ENCODE measurements at regions not wholly inside any gene's neighbourhood (a gene's known extent, or its start where the extent isn't known, plus 50 kb on each side); places are given as distances from the start of the nearest gene placed in this dataset.

- Mint-ChIP-seq H3K4me1 (ENCODE audit: low read depth) (peaks cover 30% of the 10 kb centered on the region), H3K27me3 (ENCODE audit: low read depth) (peaks cover 2% of the 10 kb centered on the region), H3K9me3 (ENCODE audit: low read depth) (no peaks in the 10 kb centered on the region), H3K27ac (ENCODE audit: unreplicated experiment) (no peak overlapping the region), H3K4me3 (ENCODE audit: unreplicated experiment) (no peak overlapping the region), H3K36me3 (ENCODE audit: low read depth) (no peaks in the 10 kb centered on the region)
- TF ChIP-seq CTCF (IDR thresholded peaks at IDR 0.05) = no peak
- no peak for DNase-seq (ENCODE audit: low spot score)
Observed at GRCh38 chr10:78948621-78949030, 120.1 kb upstream of the ZMIZ1 start.

GRCh38 chr10:78950656-78951587, 117.8 kb upstream of the ZMIZ1 start:
- Mint-ChIP-seq H3K27ac (ENCODE audit: unreplicated experiment) (no peak overlapping the region), H3K36me3 (ENCODE audit: low read depth) (no peaks in the 10 kb centered on the region), H3K4me1 (ENCODE audit: low read depth) (peaks cover 8% of the 10 kb centered on the region), H3K27me3 (ENCODE audit: low read depth) (peaks cover 2% of the 10 kb centered on the region), H3K9me3 (ENCODE audit: low read depth) (no peaks in the 10 kb centered on the region), H3K4me3 (ENCODE audit: unreplicated experiment) (no peak overlapping the region)
- no peak for DNase-seq (ENCODE audit: low spot score)
- TF ChIP-seq CTCF (IDR thresholded peaks at IDR 0.05) = no peak

- peaks cover 5% of the 10 kb centered on the region for H3K4me1 Mint-ChIP-seq (ENCODE audit: low read depth)
- DNase-seq (ENCODE audit: low spot score) = no peak
- no peak overlapping the region for H3K27ac Mint-ChIP-seq (ENCODE audit: unreplicated experiment)
- no peaks in the 10 kb centered on the region for H3K36me3 Mint-ChIP-seq (ENCODE audit: low read depth)
- no peak overlapping the region for H3K4me3 Mint-ChIP-seq (ENCODE audit: unreplicated experiment)
- H3K27me3 Mint-ChIP-seq (ENCODE audit: low read depth) = peaks cover 2% of the 10 kb centered on the region
- H3K9me3 Mint-ChIP-seq (ENCODE audit: low read depth) = no peaks in the 10 kb centered on the region
- no peak for TF ChIP-seq CTCF (IDR thresholded peaks at IDR 0.05)
Observed at GRCh38 chr10:78952030-78952429, 116.7 kb upstream of the ZMIZ1 start.

- Mint-ChIP-seq H3K4me3 (ENCODE audit: unreplicated experiment) (no peak overlapping the region), H3K27ac (ENCODE audit: unreplicated experiment) (no peak overlapping the region)
- DNase-seq (ENCODE audit: low spot score) = no peak
Observed at GRCh38 chr10:78952686-78953085, 116.1 kb upstream of the ZMIZ1 start.

More at GRCh38 chr10:78952686-78953085, 116.1 kb upstream of the ZMIZ1 start:
- no peaks in the 10 kb centered on the region for H3K9me3 Mint-ChIP-seq (ENCODE audit: low read depth)
- H3K27me3 Mint-ChIP-seq (ENCODE audit: low read depth) = peaks cover 2% of the 10 kb centered on the region
- peaks cover 8% of the 10 kb centered on the region for H3K4me1 Mint-ChIP-seq (ENCODE audit: low read depth)
- TF ChIP-seq CTCF (IDR thresholded peaks at IDR 0.05) = no peak
- no peaks in the 10 kb centered on the region for H3K36me3 Mint-ChIP-seq (ENCODE audit: low read depth)
